Heart left ventricle (tissue), 13 donors: ENCODE measurements at regions not wholly inside any gene's neighbourhood (a gene's known extent, or its start where the extent isn't known, plus 50 kb on each side); places are given as distances from the start of the nearest gene placed in this dataset.

Experiments
- CTCF ChIP-seq, 12 donors: fragments of 200-600 bp; sonication (generic) in 4 of 12; IDR thresholded peaks; one replicate each; pipeline versions ENCODE4 v1.5.0 to v1.8.0; 2018 to 2022; ENCODE audit warnings: antibody characterized with exemption in 12 of 12, mild to moderate bottlenecking in 5 of 12
- POLR2A ChIP-seq, 2 donors: fragments of 450-650 bp; IDR thresholded peaks; one replicate each; pipeline ENCODE4 v1.6.1; 2017; ENCODE audit warnings: antibody characterized with exemption in 2 of 2, mild to moderate bottlenecking in 2 of 2, moderate library complexity in 2 of 2
- donor health status: ischemic (EF 13 %, LVEDD 7.1; RV severe dilation, severe dysfunction).
- donor health status: DM: no; HTN: yes; CAD: no.
- donor health status: DM: no; HTN: no; CAD: no.
- donor health status: ischemic (EF 25% LVEDD 6.9; RV normal size, moderate dysfunction).
- donor health status: ischemic (EF 25% LVEDD 5.7; RV mildly dilated, moderate dysfunction).
- donor health status: ischemic (EF 35%, LVEDD 5.7; RV mildly dilated, moderate dysfunction).
- donor health status: nonischemic (EF 11% LVEDD 7.7; RV severe dilation, severe dysfunction).
- donor health status: DM: yes; HTN: yes; CAD: no.
- donor health status: PGD.
- donor health status: ischemic (EF 29% LVEDD 5.4; RV normal size, mild dysfunction).
- donor health status: nonischemic (EF 23%, LVEDD 6.1; RV moderate dilation, normal function).

GRCh38 chr12:116423094-116423493 is 136.1 kb upstream of the MAP1LC3B2 start:
- TF ChIP-seq CTCF (IDR thresholded peaks at IDR 0.05) = no peak
- TF ChIP-seq POLR2A (IDR thresholded peaks at IDR 0.05) = no peak
